ENCODE measurements at regions not wholly inside any gene's neighbourhood (a gene's known extent, or its start where the extent isn't known, plus 50 kb on each side); places are given as distances from the start of the nearest gene placed in this dataset.

DNA sequence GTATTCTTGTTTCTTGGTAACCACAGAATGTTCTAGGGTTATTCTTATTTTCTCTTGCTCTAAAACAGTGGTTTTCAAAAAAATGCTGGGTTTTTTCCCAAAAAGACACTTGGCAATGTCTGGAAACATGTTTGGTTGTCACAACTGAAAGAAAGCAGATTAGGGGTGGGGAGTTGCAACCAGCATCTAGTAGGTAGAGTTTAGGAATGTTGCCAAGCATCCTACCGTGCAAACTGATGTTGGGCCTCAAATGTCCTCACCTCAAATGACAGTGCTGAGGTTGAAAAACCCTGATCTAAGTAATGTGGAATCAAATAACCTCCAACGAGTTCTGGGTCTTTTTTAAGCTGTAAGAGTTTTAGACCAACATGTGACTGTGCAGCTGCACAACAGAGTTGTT lies 270.5 kb upstream of the STT3B start:
- TF ChIP-seq CTCF (conservative IDR thresholded peaks at IDR 0.05; ENCODE audit: low read depth, low read length) (no peak), RFX5 (IDR thresholded peaks at IDR 0.05; ENCODE audit: low read depth, low read length) (no peak), POLR2A (IDR thresholded peaks at IDR 0.05; ENCODE audit: low read depth, low read length) (no peak), SMC3 (IDR thresholded peaks at IDR 0.05; ENCODE audit: low read depth, low read length) (no peak), USF2 (IDR thresholded peaks at IDR 0.05; ENCODE audit: low read depth, low read length) (no peak), ELK1 (IDR thresholded peaks at IDR 0.05; ENCODE audit: borderline replicate concordance, low read depth, low read length) (no peak)

Measured in IMR-90 (cell line).